ENCODE measurements at regions not wholly inside any gene's neighbourhood (a gene's known extent, or its start where the extent isn't known, plus 50 kb on each side); places are given as distances from the start of the nearest gene placed in this dataset.

- TF ChIP-seq ZNF473 (tag by site-specific recombination; IDR thresholded peaks at IDR 0.05) (no peak), ZBTB20 (tag by site-specific recombination; IDR thresholded peaks at IDR 0.05) (no peak), ZNF654 (tag by site-specific recombination; IDR thresholded peaks at IDR 0.05; ENCODE audit: low read depth) (no peak), ZNF266 (tag by site-specific recombination; IDR thresholded peaks at IDR 0.05; ENCODE audit: low read depth) (no peak), ZNF404 (tag by site-specific recombination; IDR thresholded peaks at IDR 0.05) (no peak)
These were observed 500.3 kb downstream of the TRIML1 start (continued) for GRCh38 chr4:188639479-188640100.

- H3K4me3 ChIP-seq (ENCODE audit: low read depth, low read length) = no peak overlapping the region
- POLR2A ChIA-PET = no interaction called here
- H3K36me3 ChIP-seq (ENCODE audit: control insufficient read depth in 2 of 2, insufficient read depth in 1 of 2, low read length in 2 of 2) = no peaks in the 10 kb centered on the region
- no peaks in the 10 kb centered on the region for H3K9me3 ChIP-seq (ENCODE audit: control insufficient read depth, insufficient read depth, low read depth, low read length)
- no peaks in the 10 kb centered on the region for H3K4me1 ChIP-seq (ENCODE audit: control insufficient read depth, insufficient read depth, low read length)
- TF ChIP-seq, protein P1, sequence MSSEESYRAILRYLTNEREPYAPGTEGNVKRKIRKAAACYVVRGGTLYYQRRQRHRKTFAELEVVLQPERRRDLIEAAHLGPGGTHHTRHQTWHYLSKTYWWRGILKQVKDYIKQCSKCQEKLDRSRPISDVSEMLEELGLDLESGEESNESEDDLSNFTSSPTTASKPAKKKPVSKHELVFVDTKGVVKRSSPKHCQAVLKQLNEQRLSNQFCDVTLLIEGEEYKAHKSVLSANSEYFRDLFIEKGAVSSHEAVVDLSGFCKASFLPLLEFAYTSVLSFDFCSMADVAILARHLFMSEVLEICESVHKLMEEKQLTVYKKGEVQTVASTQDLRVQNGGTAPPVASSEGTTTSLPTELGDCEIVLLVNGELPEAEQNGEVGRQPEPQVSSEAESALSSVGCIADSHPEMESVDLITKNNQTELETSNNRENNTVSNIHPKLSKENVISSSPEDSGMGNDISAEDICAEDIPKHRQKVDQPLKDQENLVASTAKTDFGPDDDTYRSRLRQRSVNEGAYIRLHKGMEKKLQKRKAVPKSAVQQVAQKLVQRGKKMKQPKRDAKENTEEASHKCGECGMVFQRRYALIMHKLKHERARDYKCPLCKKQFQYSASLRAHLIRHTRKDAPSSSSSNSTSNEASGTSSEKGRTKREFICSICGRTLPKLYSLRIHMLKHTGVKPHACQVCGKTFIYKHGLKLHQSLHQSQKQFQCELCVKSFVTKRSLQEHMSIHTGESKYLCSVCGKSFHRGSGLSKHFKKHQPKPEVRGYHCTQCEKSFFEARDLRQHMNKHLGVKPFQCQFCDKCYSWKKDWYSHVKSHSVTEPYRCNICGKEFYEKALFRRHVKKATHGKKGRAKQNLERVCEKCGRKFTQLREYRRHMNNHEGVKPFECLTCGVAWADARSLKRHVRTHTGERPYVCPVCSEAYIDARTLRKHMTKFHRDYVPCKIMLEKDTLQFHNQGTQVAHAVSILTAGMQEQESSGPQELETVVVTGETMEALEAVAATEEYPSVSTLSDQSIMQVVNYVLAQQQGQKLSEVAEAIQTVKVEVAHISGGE (tag by site-specific recombination; conservative IDR thresholded peaks at IDR 0.05; ENCODE audit: low read depth) = no peak
- TF ChIP-seq ZNF830 (tag by site-specific recombination; IDR thresholded peaks at IDR 0.05; ENCODE audit: low read depth) (no peak), ZBTB21 (tag by site-specific recombination; IDR thresholded peaks at IDR 0.05) (no peak), ZNF501 (tag by site-specific recombination; IDR thresholded peaks at IDR 0.05) (no peak), ZNF510 (tag by site-specific recombination; IDR thresholded peaks at IDR 0.05; ENCODE audit: insufficient replicate concordance) (no peak), ZBTB17 (tag by site-specific recombination; IDR thresholded peaks at IDR 0.05) (no peak), ZNF558 (tag by site-specific recombination; IDR thresholded peaks at IDR 0.05) (no peak), ELK4 (IDR thresholded peaks at IDR 0.05; ENCODE audit: borderline replicate concordance, low read depth, low read length) (no peak), ZNF629 (tag by site-specific recombination; IDR thresholded peaks at IDR 0.05) (no peak), ZNF580 (tag by site-specific recombination; IDR thresholded peaks at IDR 0.05) (no peak), GLIS1 (tag by site-specific recombination; IDR thresholded peaks at IDR 0.05) (no peak), ZNF585B (tag by site-specific recombination; IDR thresholded peaks at IDR 0.05) (no peak), ZNF549 (tag by site-specific recombination; IDR thresholded peaks at IDR 0.05) (no peak), ZNF48 (tag by site-specific recombination; IDR thresholded peaks at IDR 0.05) (no peak)
- TF ChIP-seq, protein P2, sequence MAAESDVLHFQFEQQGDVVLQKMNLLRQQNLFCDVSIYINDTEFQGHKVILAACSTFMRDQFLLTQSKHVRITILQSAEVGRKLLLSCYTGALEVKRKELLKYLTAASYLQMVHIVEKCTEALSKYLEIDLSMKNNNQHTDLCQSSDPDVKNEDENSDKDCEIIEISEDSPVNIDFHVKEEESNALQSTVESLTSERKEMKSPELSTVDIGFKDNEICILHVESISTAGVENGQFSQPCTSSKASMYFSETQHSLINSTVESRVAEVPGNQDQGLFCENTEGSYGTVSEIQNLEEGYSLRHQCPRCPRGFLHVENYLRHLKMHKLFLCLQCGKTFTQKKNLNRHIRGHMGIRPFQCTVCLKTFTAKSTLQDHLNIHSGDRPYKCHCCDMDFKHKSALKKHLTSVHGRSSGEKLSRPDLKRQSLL (tag by site-specific recombination; IDR thresholded peaks at IDR 0.05) = no peak
- CTCF ChIA-PET = no interaction called here
- H3K27ac ChIP-seq (ENCODE audit: extremely low read depth, low read depth, low read length) = no peak overlapping the region
These were observed 508.7 kb downstream of the TRIML1 start for GRCh38 chr4:188647820-188648370.
